K562 (cell line): ENCODE measurements at regions not wholly inside any gene's neighbourhood (a gene's known extent, or its start where the extent isn't known, plus 50 kb on each side); places are given as distances from the start of the nearest gene placed in this dataset.

Source experiments
- ATAC-seq: fragments of 200-7000 bp; cut with Tn5 transposase; 3 replicates; pipeline ENCODE4 v1.9.1; 2020; ENCODE audit warnings: moderate library complexity
- BruUV-seq: library from RNA; stranded (reverse); fragments of 400-500 nt; replicated peaks from 2 replicates; lab custom pipeline; 2021; lab: Mats Ljungman, UMichigan
- CTCF ChIA-PET: fragments of 300-600 bp; formaldehyde crosslinking; extraction: SDS; loops from one replicate; lab custom pipeline; 2021; ENCODE audit warnings: low intra/inter-chr PET ratio; lab: Yijun Ruan, JAX
- POLR2A ChIA-PET: fragments of 300-600, 350-650 bp; sonication (Branson Sonifier 250); formaldehyde crosslinking; extraction: SDS; loops from one replicate; lab custom pipeline; 2021; ENCODE audit warnings: antibody characterized with exemption, inconsistent platforms; lab: Yijun Ruan, JAX
- DNase-seq, 4 experiments: peaks; one replicate each; pipeline versions ENCODE4 v3.0.0 to v3.0.0-alpha.2; 2011 to 2018; ENCODE audit warnings: low spot score in 3 of 4, mixed read lengths in 3 of 4; ENCODE audit errors: extremely low read depth in 1 of 4
- FAIRE-seq: peaks from 2 replicates; lab custom pipeline; 2011; peaks lifted over from hg19 to GRCh38; lab: Jason Lieb, UNC
- H2AFZ ChIP-seq: 2 replicates; pipeline ENCODE4 v1.6.0; 2011; ENCODE audit warnings: low read depth, low read length, control low read depth, inconsistent platforms
- H3K27ac ChIP-seq: fragments of 200-600 bp; 3 replicates; pipeline ENCODE4 v1.8.0; 2011; ENCODE audit warnings: low read depth, mild to moderate bottlenecking, control low read depth, inconsistent platforms, low read length, moderate library complexity, mixed read lengths; ENCODE audit errors: extremely low read depth
- H3K27me3 ChIP-seq, 2 experiments: fragments of 300-600 bp in 1 of 2; 2 replicates in 1 of 2; 3 replicates in 1 of 2; pipeline versions ENCODE4 v1.6.0 to v1.8.0; 2011; ENCODE audit warnings: inconsistent platforms in 2 of 2, low read length in 2 of 2, mild to moderate bottlenecking in 1 of 2, mixed read lengths in 1 of 2, moderate library complexity in 1 of 2; ENCODE audit not compliant: control insufficient read depth in 2 of 2, insufficient read depth in 2 of 2
- H3K36me3 ChIP-seq: fragments of 300-600 bp; 3 replicates; pipeline ENCODE4 v1.8.0; 2011; ENCODE audit warnings: mild to moderate bottlenecking, low read length, inconsistent platforms; ENCODE audit not compliant: control insufficient read depth, insufficient read depth
- H3K4me1 ChIP-seq, 2 experiments: fragments of 200-600 bp in 1 of 2; replicated peaks in 1 of 2; 2 replicates in 1 of 2; 3 replicates in 1 of 2; pipeline versions ENCODE4 v1.5.1 to v1.8.0; 2011; ENCODE audit warnings: inconsistent platforms in 2 of 2, low read length in 2 of 2, mild to moderate bottlenecking in 1 of 2, mixed read lengths in 1 of 2, moderate library complexity in 1 of 2; ENCODE audit not compliant: control insufficient read depth in 2 of 2, insufficient read depth in 2 of 2
- H3K4me2 ChIP-seq: 2 replicates; pipeline ENCODE4 v1.6.1; 2011; ENCODE audit warnings: low read length, control low read depth, inconsistent platforms, mixed read lengths; ENCODE audit not compliant: insufficient read depth
- H3K4me3 ChIP-seq: fragments of 200-600 bp; sonication (generic), shearing (Covaris generic); 2 replicates; pipeline ENCODE4 v1.5.1; 2016; ENCODE audit warnings: control low read depth, inconsistent platforms
- H3K79me2 ChIP-seq: fragments of 200-600 bp; 3 replicates; pipeline ENCODE4 v1.8.0; 2011; ENCODE audit warnings: low read length, inconsistent platforms; ENCODE audit not compliant: control insufficient read depth, insufficient read depth
- H3K9ac ChIP-seq, 2 experiments: 2 replicates each; pipeline versions ENCODE4 v1.6.0 to v1.6.1; 2011; ENCODE audit warnings: low read depth in 2 of 2, low read length in 2 of 2, control low read depth in 1 of 2, inconsistent platforms in 1 of 2, mild to moderate bottlenecking in 1 of 2, mixed read lengths in 1 of 2; ENCODE audit not compliant: insufficient read depth in 1 of 2
- H3K9me1 ChIP-seq: one replicate; pipeline ENCODE4 v1.6.0; 2011; ENCODE audit warnings: inconsistent platforms, mild to moderate bottlenecking, low read length, moderate library complexity; ENCODE audit not compliant: control insufficient read depth, insufficient read depth
- H3K9me3 ChIP-seq: replicated peaks from 2 replicates; pipeline ENCODE4 v1.5.1; 2011; ENCODE audit warnings: low read depth, low read length, inconsistent platforms; ENCODE audit not compliant: control insufficient read depth, insufficient read depth
- H4K20me1 ChIP-seq: replicated peaks from 2 replicates; pipeline ENCODE4 v1.6.1; 2011; ENCODE audit warnings: low read length, inconsistent platforms, mixed read lengths; ENCODE audit not compliant: control insufficient read depth, insufficient read depth
- ETS2 ChIP-seq: IDR thresholded peaks from 2 replicates; pipeline ENCODE4 v1.6.1; 2016; ENCODE audit warnings: borderline replicate concordance, missing genetic modification characterization, mild to moderate bottlenecking, moderate library complexity, missing compliant biosample characterization; ENCODE audit not compliant: poor library complexity, severe bottlenecking
- EWSR1 ChIP-seq: fragments of 450-650 bp; IDR thresholded peaks from 2 replicates; pipeline ENCODE4 v1.6.1; 2018; ENCODE audit warnings: borderline replicate concordance, mild to moderate bottlenecking, low read depth, moderate library complexity; ENCODE audit not compliant: partially characterized antibody
- FOS ChIP-seq: IDR thresholded peaks from 3 replicates; pipeline ENCODE4 v1.6.1; 2011; ENCODE audit not compliant: insufficient read length; ENCODE audit errors: extremely low read depth
- FOXK2 ChIP-seq, 2 experiments: fragments of 450-650 bp; IDR thresholded peaks in 1 of 2; conservative IDR thresholded peaks in 1 of 2; 2 replicates each; pipeline ENCODE4 v1.6.1; 2016; ENCODE audit warnings: low read depth in 2 of 2, mild to moderate bottlenecking in 1 of 2
- GTF2A2 ChIP-seq: IDR thresholded peaks from 2 replicates; pipeline ENCODE4 v1.6.1; 2016; ENCODE audit warnings: mild to moderate bottlenecking, missing genetic modification characterization, missing compliant biosample characterization
- RBM39 ChIP-seq: fragments of 200-400 bp; formaldehyde crosslinking; optimal IDR thresholded peaks from 2 replicates; pipeline ENCODE3; 2018; ENCODE audit warnings: low read depth, low read length
- SPI1 ChIP-seq: IDR thresholded peaks from 2 replicates; pipeline ENCODE4 v1.6.1; 2011; ENCODE audit warnings: low read depth, low read length, control low read depth, borderline replicate concordance
- TSHZ1 ChIP-seq: fragments of 250-450 bp; sonication (Bioruptor Pico); IDR thresholded peaks from 2 replicates; pipeline ENCODE4 v1.4.0; 2020; ENCODE audit warnings: mild to moderate bottlenecking, moderate library complexity
- ZEB2 ChIP-seq: fragments of 450-650 bp; IDR thresholded peaks from 2 replicates; pipeline ENCODE4 v1.6.1; 2016
- ZNF239 ChIP-seq: fragments of 250-450 bp; sonication (Bioruptor Pico); IDR thresholded peaks from 2 replicates; pipeline ENCODE4 v1.4.0; 2020; ENCODE audit warnings: mild to moderate bottlenecking
- ZNF354B ChIP-seq: fragments of 250-450 bp; sonication (Bioruptor Pico); IDR thresholded peaks from 2 replicates; pipeline ENCODE4 v1.4.0; 2020
- ZNF583 ChIP-seq: fragments of 250-450 bp; sonication (Bioruptor Pico); IDR thresholded peaks from 2 replicates; pipeline ENCODE4 v1.4.0; 2020
- WGBS: fragments of 100-300 bp; shearing (Covaris generic); methylation state at CpG from one replicate; pipeline ENCODE4 v1.1.6; 2016; ENCODE audit warnings: low coverage, mixed read lengths; ENCODE audit not compliant: insufficient coverage; ENCODE audit errors: missing lambda C conversion rate; 5-methylcytosine and 5-hydroxymethylcytosine counted together
- in situ Hi-C: fragments of 300-500 bp; cut with MboI; formaldehyde crosslinking; loops from 4 replicates; pipeline ENCODE4 v1.15.0; 2018; ENCODE audit warnings: inconsistent platforms, mixed read lengths
- intact Hi-C: fragments of 100-400 bp; cut with micrococcal nuclease; formaldehyde crosslinking; loops from 2 replicates; pipeline ENCODE4 v1.14.2; 2022
- TF ChIP-seq, protein P1 (sequence below): sonication (generic); formaldehyde crosslinking; IDR thresholded peaks from 2 replicates; pipeline ENCODE4 v1.8.0; 2022; ENCODE audit warnings: mild to moderate bottlenecking, missing genetic modification reagents

GRCh38 chr20:4441871-4442270 is 192.8 kb upstream of the ADRA1D start:
- POLR2A ChIA-PET, result no interaction called here
- no peak for ATAC-seq
- no peak for TF ChIP-seq ZNF239
- TF ChIP-seq RBM39, result no peak
- no peak for TF ChIP-seq ZNF354B (CRISPR knock-in tag)
- Histone ChIP-seq H3K4me2 (no peak overlapping the region), H3K4me3 (no peak overlapping the region), H3K4me1 (no peaks in the 10 kb centered on the region), H3K9me3 (no peaks in the 10 kb centered on the region), H3K9ac (no peak overlapping the region), H3K27ac (no peak overlapping the region), H3K27me3 (peaks cover 0 to 9% of the 10 kb centered on the region in 2 experiments; a peak in 2 of 5 replicates), H2AFZ (no peak overlapping the region), H3K79me2 (no peaks in the 10 kb centered on the region), H4K20me1 (no peaks in the 10 kb centered on the region), H3K36me3 (no peaks in the 10 kb centered on the region), H3K9me1 (no peaks in the 10 kb centered on the region)
- DNase-seq, result no peak
- no peak for FAIRE-seq
- in situ Hi-C loops, result no loop called here
- no TSS peak for BruUV-seq
- 0% methylated on average over 3 of the region's 3 CpGs for whole genome bisulfite sequencing
- CTCF ChIA-PET, result no interaction called here
- intact Hi-C loops, result no loop called here

- BruUV-seq, result no TSS peak
- Histone ChIP-seq H3K36me3 (no peaks in the 10 kb centered on the region), H3K4me3 (no peak overlapping the region), H3K27ac (no peak overlapping the region), H3K79me2 (no peaks in the 10 kb centered on the region), H3K9me3 (no peaks in the 10 kb centered on the region), H2AFZ (no peak overlapping the region), H4K20me1 (no peaks in the 10 kb centered on the region), H3K9ac (no peak overlapping the region), H3K4me1 (no peaks in the 10 kb centered on the region), H3K4me2 (no peak overlapping the region), H3K9me1 (no peaks in the 10 kb centered on the region), H3K27me3 (peaks cover 0 to 12% of the 10 kb centered on the region in 2 experiments; a peak in 2 of 5 replicates)
- ChIA-PET POLR2A (no interaction called here), CTCF (no interaction called here)
- no peak for DNase-seq
- no peak for ATAC-seq
- FAIRE-seq, result no peak
- 0% methylated on average over 2 of the region's 2 CpGs for WGBS
- in situ Hi-C loops, result no loop called here
- intact Hi-C loops, result no loop called here
- TF ChIP-seq SPI1 (no peak), FOXK2 (conservative IDR thresholded peaks at IDR 0.05 in 1 of 2, IDR thresholded peaks at IDR 0.05 in 1 of 2; ENCODE audit: low read depth in 2 of 2) (no peak), GTF2A2 (tag) (no peak), FOS (no peak), ETS2 (no peak), ZNF583 (CRISPR knock-in tag) (no peak), EWSR1 (no peak), ZEB2 (no peak), TSHZ1 (CRISPR knock-in tag) (no peak)
- TF ChIP-seq, protein P1, sequence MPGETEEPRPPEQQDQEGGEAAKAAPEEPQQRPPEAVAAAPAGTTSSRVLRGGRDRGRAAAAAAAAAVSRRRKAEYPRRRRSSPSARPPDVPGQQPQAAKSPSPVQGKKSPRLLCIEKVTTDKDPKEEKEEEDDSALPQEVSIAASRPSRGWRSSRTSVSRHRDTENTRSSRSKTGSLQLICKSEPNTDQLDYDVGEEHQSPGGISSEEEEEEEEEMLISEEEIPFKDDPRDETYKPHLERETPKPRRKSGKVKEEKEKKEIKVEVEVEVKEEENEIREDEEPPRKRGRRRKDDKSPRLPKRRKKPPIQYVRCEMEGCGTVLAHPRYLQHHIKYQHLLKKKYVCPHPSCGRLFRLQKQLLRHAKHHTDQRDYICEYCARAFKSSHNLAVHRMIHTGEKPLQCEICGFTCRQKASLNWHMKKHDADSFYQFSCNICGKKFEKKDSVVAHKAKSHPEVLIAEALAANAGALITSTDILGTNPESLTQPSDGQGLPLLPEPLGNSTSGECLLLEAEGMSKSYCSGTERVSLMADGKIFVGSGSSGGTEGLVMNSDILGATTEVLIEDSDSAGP, result no peak
These were observed 192.1 kb upstream of the ADRA1D start for GRCh38 chr20:4441191-4441590.
